Kidney tubule cell (primary cell): ENCODE measurements at regions not wholly inside any gene's neighbourhood (a gene's known extent, or its start where the extent isn't known, plus 50 kb on each side); places are given as distances from the start of the nearest gene placed in this dataset.

Experiments used
- DNase-seq: peaks from one replicate; pipeline ENCODE4 v3.0.0-alpha.2; 2018; ENCODE audit warnings: low spot score

- no peak for DNase-seq
Observed at GRCh38 chr11:134644476-134645456, 232.7 kb upstream of the B3GAT1 start.

GRCh38 chr11:134643115-134644012, 231.3 kb upstream of the B3GAT1 start:
- DNase-seq: peak; percentile 4

- DNase-seq: no peak
Observed at GRCh38 chr11:134642206-134642605, 230.2 kb upstream of the B3GAT1 start.

GRCh38 chr11:134640971-134641968, 229.2 kb upstream of the B3GAT1 start:
- DNase-seq: no peak

- no peak for DNase-seq
Observed at GRCh38 chr11:134640536-134640935, 228.5 kb upstream of the B3GAT1 start.

- no peak for DNase-seq
Observed at GRCh38 chr11:134639586-134640330, 227.7 kb upstream of the B3GAT1 start.

- no peak for DNase-seq
Observed at GRCh38 chr11:134638796-134639430, 226.9 kb upstream of the B3GAT1 start.

- no peak for DNase-seq
Observed at GRCh38 chr11:134637091-134638015, 225.3 kb upstream of the B3GAT1 start.

- no peak for DNase-seq
Observed at GRCh38 chr11:134636071-134636470, 224.0 kb upstream of the B3GAT1 start.

GRCh38 chr11:134634897-134635831, 223.1 kb upstream of the B3GAT1 start:
- no peak for DNase-seq

GRCh38 chr11:134633276-134633675, 221.2 kb upstream of the B3GAT1 start:
- DNase-seq: no peak

GRCh38 chr11:134632347-134633119, 220.5 kb upstream of the B3GAT1 start:
- DNase-seq: no peak

- no peak for DNase-seq
Observed at GRCh38 chr11:134630861-134631260, 218.8 kb upstream of the B3GAT1 start.

- DNase-seq: no peak
Observed at GRCh38 chr11:134628426-134628825, 216.4 kb upstream of the B3GAT1 start.

- no peak for DNase-seq
Observed at GRCh38 chr11:134626032-134626431, 214.0 kb upstream of the B3GAT1 start.

- DNase-seq: no peak
Observed at GRCh38 chr11:134625631-134626030, 213.6 kb upstream of the B3GAT1 start.

GRCh38 chr11:134625151-134625550, 213.1 kb upstream of the B3GAT1 start:
- no peak for DNase-seq
